ENCODE measurements at regions not wholly inside any gene's neighbourhood (a gene's known extent, or its start where the extent isn't known, plus 50 kb on each side); places are given as distances from the start of the nearest gene placed in this dataset.

DNA sequence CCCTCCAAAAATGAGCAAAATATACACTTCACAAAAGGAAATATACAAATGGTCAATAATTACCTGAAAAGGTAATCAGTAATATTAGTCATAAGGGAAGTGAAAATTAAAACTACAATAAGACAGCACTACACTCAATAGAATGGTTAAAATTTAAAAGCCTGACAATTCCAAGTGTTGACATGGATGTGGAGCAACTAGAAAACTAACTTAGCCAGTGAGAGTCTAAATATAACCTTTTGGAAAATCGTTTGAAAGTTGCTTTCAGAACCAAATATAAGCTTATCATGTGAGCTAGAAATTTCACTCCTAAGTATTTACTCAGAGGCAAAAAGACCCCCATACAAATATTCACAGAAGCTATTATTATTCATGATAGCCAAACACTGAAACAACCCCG, 105.1 kb upstream of the MVB12B start:
- TF ChIP-seq POLR2A (IDR thresholded peaks at IDR 0.05; ENCODE audit: borderline replicate concordance, extremely low read depth, insufficient read depth, insufficient read length) (no peak), CTCF (IDR thresholded peaks at IDR 0.05 in 2 of 3, conservative IDR thresholded peaks at IDR 0.05 in 1 of 3; ENCODE audit: borderline replicate concordance in 1 of 3, insufficient read depth in 1 of 3, low read depth in 2 of 3, low read length in 2 of 3) (no peak), ZBTB33 (IDR thresholded peaks at IDR 0.05; ENCODE audit: extremely low read depth, insufficient replicate concordance, low read length) (no peak), EZH2 (IDR thresholded peaks at IDR 0.05) (no peak), CEBPB (IDR thresholded peaks at IDR 0.05; ENCODE audit: low read depth) (no peak), POLR2AphosphoS5 (IDR thresholded peaks at IDR 0.05; ENCODE audit: low read depth, low read length) (no peak), RAD21 (IDR thresholded peaks at IDR 0.05; ENCODE audit: low read depth) (no peak), EZH2phosphoT487 (IDR thresholded peaks at IDR 0.05; ENCODE audit: borderline replicate concordance) (no peak), SIN3A (IDR thresholded peaks at IDR 0.05; ENCODE audit: low read depth) (no peak), SP1 (IDR thresholded peaks at IDR 0.05; ENCODE audit: low read depth) (no peak), REST (IDR thresholded peaks at IDR 0.05; ENCODE audit: low read depth) (no peak), ELF1 (IDR thresholded peaks at IDR 0.05; ENCODE audit: borderline replicate concordance, low read depth) (no peak), SRF (IDR thresholded peaks at IDR 0.05; ENCODE audit: low read depth) (no peak), YY1 (IDR thresholded peaks at IDR 0.05; ENCODE audit: extremely low read depth, insufficient replicate concordance, low read depth, low read length) (no peak)

Measured in HCT116 (cell line).